H9 (cell line): ENCODE measurements at regions not wholly inside any gene's neighbourhood (a gene's known extent, or its start where the extent isn't known, plus 50 kb on each side); places are given as distances from the start of the nearest gene placed in this dataset.

Experiments
- DNase-seq: peaks from one replicate; pipeline ENCODE4 v3.0.0-alpha.2; 2017
- H2AFZ ChIP-seq: one replicate; pipeline ENCODE4 v1.6.1; 2013; ENCODE audit warnings: mild to moderate bottlenecking, low read length, control low read depth, moderate library complexity
- H2AK5ac ChIP-seq: 2 replicates; pipeline ENCODE4 v1.6.1; 2013; ENCODE audit warnings: low read length, control low read depth, mixed read lengths; ENCODE audit not compliant: insufficient read length
- H2BK120ac ChIP-seq: one replicate; pipeline ENCODE4 v1.6.1; 2013; ENCODE audit warnings: low read depth, mild to moderate bottlenecking, low read length, control low read depth, inconsistent platforms; ENCODE audit not compliant: poor library complexity, severe bottlenecking
- H2BK12ac ChIP-seq: 2 replicates; pipeline ENCODE4 v1.6.1; 2013; ENCODE audit warnings: low read length, control low read depth, mixed read lengths, low read depth; ENCODE audit not compliant: insufficient read length
- H2BK15ac ChIP-seq: 2 replicates; pipeline ENCODE4 v1.6.1; 2013; ENCODE audit warnings: low read depth, low read length, control low read depth
- H2BK20ac ChIP-seq: one replicate; pipeline ENCODE4 v1.6.1; 2013; ENCODE audit warnings: low read depth, mild to moderate bottlenecking, low read length, control low read depth, inconsistent platforms; ENCODE audit not compliant: poor library complexity, severe bottlenecking
- H2BK5ac ChIP-seq: 2 replicates; pipeline ENCODE4 v1.6.1; 2013; ENCODE audit warnings: low read length, control low read depth, mixed read lengths; ENCODE audit not compliant: insufficient read length
- H3K14ac ChIP-seq: 2 replicates; pipeline ENCODE4 v1.6.1; 2013; ENCODE audit warnings: low read length, control low read depth; ENCODE audit not compliant: insufficient read depth
- H3K18ac ChIP-seq: 2 replicates; pipeline ENCODE4 v1.6.1; 2013; ENCODE audit warnings: low read depth, mild to moderate bottlenecking, mixed read lengths, low read length, control low read depth; ENCODE audit not compliant: insufficient read length
- H3K23ac ChIP-seq: 2 replicates; pipeline ENCODE4 v1.6.1; 2013; ENCODE audit warnings: low read length, control low read depth, mixed read lengths, low read depth; ENCODE audit not compliant: insufficient read length
- H3K23me2 ChIP-seq: 2 replicates; pipeline ENCODE4 v1.6.1; 2013; ENCODE audit warnings: low read depth, mild to moderate bottlenecking, mixed read lengths, low read length, control low read depth; ENCODE audit not compliant: insufficient read length, poor library complexity, severe bottlenecking
- H3K27ac ChIP-seq: 2 replicates; pipeline ENCODE4 v1.5.1; 2013; ENCODE audit warnings: low read length, control low read depth, mixed read lengths, low read depth; ENCODE audit not compliant: insufficient read length
- H3K27me3 ChIP-seq: 2 replicates; pipeline ENCODE4 v1.6.1; 2013; ENCODE audit warnings: low read length, control low read depth, inconsistent platforms; ENCODE audit not compliant: insufficient read depth
- H3K4ac ChIP-seq: 2 replicates; pipeline ENCODE4 v1.6.1; 2013; ENCODE audit warnings: low read depth, mild to moderate bottlenecking, control low read depth, inconsistent platforms, low read length, moderate library complexity
- H3K4me1 ChIP-seq: 2 replicates; pipeline ENCODE4 v1.6.1; 2013; ENCODE audit warnings: low read length, control low read depth, inconsistent platforms; ENCODE audit not compliant: insufficient read depth
- H3K4me2 ChIP-seq: 2 replicates; pipeline ENCODE4 v1.6.1; 2013; ENCODE audit warnings: low read length, control low read depth, mixed read lengths; ENCODE audit not compliant: insufficient read length, insufficient read depth
- H3K56ac ChIP-seq: 2 replicates; pipeline ENCODE4 v1.6.1; 2013; ENCODE audit warnings: low read depth, mild to moderate bottlenecking, mixed read lengths, low read length, control low read depth; ENCODE audit not compliant: insufficient read length
- H3K79me1 ChIP-seq: 2 replicates; pipeline ENCODE4 v1.6.1; 2013; ENCODE audit warnings: low read depth, mild to moderate bottlenecking, moderate library complexity, low read length, control low read depth, inconsistent platforms; ENCODE audit not compliant: insufficient read depth, poor library complexity, severe bottlenecking
- H3K79me2 ChIP-seq: 2 replicates; pipeline ENCODE4 v1.6.1; 2013; ENCODE audit warnings: low read length, control low read depth, inconsistent platforms; ENCODE audit not compliant: insufficient read depth
- H3K9ac ChIP-seq: 2 replicates; pipeline ENCODE4 v1.6.1; 2013; ENCODE audit warnings: low read length, control low read depth, mixed read lengths; ENCODE audit not compliant: insufficient read length; ENCODE audit errors: extremely low read depth
- H3K9me3 ChIP-seq: one replicate; pipeline ENCODE4 v1.6.1; 2013; ENCODE audit warnings: low read depth, low read length, inconsistent platforms; ENCODE audit not compliant: control insufficient read depth
- H3T11ph ChIP-seq: one replicate; pipeline ENCODE4 v1.6.1; 2013; ENCODE audit warnings: mild to moderate bottlenecking, low read length, control low read depth, inconsistent platforms
- H4K20me1 ChIP-seq: one replicate; pipeline ENCODE4 v1.6.1; 2013; ENCODE audit not compliant: control insufficient read depth, insufficient read length, insufficient read depth
- H4K5ac ChIP-seq: 2 replicates; pipeline ENCODE4 v1.6.1; 2013; ENCODE audit warnings: low read depth, mild to moderate bottlenecking, mixed read lengths, low read length, control low read depth; ENCODE audit not compliant: insufficient read length
- H4K8ac ChIP-seq: replicated peaks from 2 replicates; pipeline ENCODE4 v1.6.1; 2013; ENCODE audit warnings: low read length, control low read depth, mixed read lengths, low read depth; ENCODE audit not compliant: insufficient read length
- H4K91ac ChIP-seq: 2 replicates; pipeline ENCODE4 v1.6.1; 2013; ENCODE audit warnings: low read depth, mild to moderate bottlenecking, moderate library complexity, mixed read lengths, low read length, control low read depth; ENCODE audit not compliant: insufficient read length
- H3K27ac Mint-ChIP-seq, 3 experiments: 2 replicates in 2 of 3; 3 replicates in 1 of 3; pipeline ENCODE4 v1.8.0; 2020 to 2021; ENCODE audit warnings: mixed read lengths in 3 of 3, mild to moderate bottlenecking in 1 of 3, moderate library complexity in 1 of 3
- H3K27me3 Mint-ChIP-seq: 2 replicates; pipeline ENCODE4 v1.8.0; 2021; ENCODE audit warnings: low read depth, mild to moderate bottlenecking, moderate library complexity, mixed read lengths
- H3K36me3 Mint-ChIP-seq, 3 experiments: 2 replicates in 2 of 3; 3 replicates in 1 of 3; pipeline ENCODE4 v1.8.0; 2020 to 2021; ENCODE audit warnings: low read depth in 3 of 3, mixed read lengths in 3 of 3; ENCODE audit not compliant: insufficient read depth in 1 of 3
- H3K4me1 Mint-ChIP-seq, 2 experiments: 2 replicates each; pipeline ENCODE4 v1.8.0; 2020; ENCODE audit warnings: mixed read lengths in 2 of 2
- H3K4me3 Mint-ChIP-seq, 2 experiments: 2 replicates in 1 of 2; 3 replicates in 1 of 2; pipeline ENCODE4 v1.8.0; 2020 to 2021; ENCODE audit warnings: mild to moderate bottlenecking in 2 of 2, mixed read lengths in 2 of 2, moderate library complexity in 1 of 2
- H3K9me3 Mint-ChIP-seq, 2 experiments: 2 replicates in 1 of 2; 3 replicates in 1 of 2; pipeline ENCODE4 v1.8.0; 2020; ENCODE audit warnings: mild to moderate bottlenecking in 2 of 2, mixed read lengths in 2 of 2, moderate library complexity in 1 of 2
- WGBS: extraction: QIAGEN DNeasy Blood & Tissue Kit; methylation state at CpG from one replicate; pipeline ENCODE4 v1.1.7; 2013; ENCODE audit warnings: missing lambda C conversion rate, low lambda C conversion rate, mixed read lengths; ENCODE audit not compliant: insufficient read length; ENCODE audit errors: extremely low coverage; 5-methylcytosine and 5-hydroxymethylcytosine counted together
- TF ChIP-seq, protein P1 (sequence below): fragments of 200-600 bp; sonication (generic); conservative IDR thresholded peaks from 3 replicates; pipeline ENCODE4 v1.8.0; 2021; ENCODE audit warnings: antibody characterized with exemption, mild to moderate bottlenecking

DNA sequence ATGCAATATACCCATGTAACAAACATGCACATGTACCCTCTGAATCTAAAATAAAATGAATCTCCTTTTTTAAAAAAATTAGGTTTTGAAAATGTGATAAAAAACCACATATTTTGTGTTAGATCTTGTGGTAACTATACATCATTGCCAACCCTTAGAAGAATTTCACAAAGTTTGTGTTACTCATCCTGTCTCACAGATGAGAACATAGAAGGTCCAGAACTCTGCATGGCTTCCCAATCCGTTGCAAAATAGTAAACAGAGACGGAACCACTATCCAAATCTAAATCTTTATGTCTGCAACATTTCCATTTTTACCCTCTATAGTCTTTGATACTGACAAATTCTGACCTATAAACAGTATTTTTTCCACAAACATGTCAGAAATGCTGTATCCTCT, 759.9 kb downstream of the KCNJ2 start:
- H3T11ph ChIP-seq = no peak overlapping the region
- Mint-ChIP-seq H3K9me3 (peaks cover 0 to 2% of the 10 kb centered on the region in 2 experiments; a peak in 1 of 5 replicates), H3K27me3 (no peaks in the 10 kb centered on the region), H3K27ac (no peak overlapping the region), H3K4me3 (no peak overlapping the region), H3K4me1 (no peaks in the 10 kb centered on the region), H3K36me3 (no peaks in the 10 kb centered on the region)
- WGBS = no CpG with 5 or more reads among the region's 2 CpGs
- no peaks in the 10 kb centered on the region for H3K23me2 ChIP-seq
- TF ChIP-seq, protein P1, sequence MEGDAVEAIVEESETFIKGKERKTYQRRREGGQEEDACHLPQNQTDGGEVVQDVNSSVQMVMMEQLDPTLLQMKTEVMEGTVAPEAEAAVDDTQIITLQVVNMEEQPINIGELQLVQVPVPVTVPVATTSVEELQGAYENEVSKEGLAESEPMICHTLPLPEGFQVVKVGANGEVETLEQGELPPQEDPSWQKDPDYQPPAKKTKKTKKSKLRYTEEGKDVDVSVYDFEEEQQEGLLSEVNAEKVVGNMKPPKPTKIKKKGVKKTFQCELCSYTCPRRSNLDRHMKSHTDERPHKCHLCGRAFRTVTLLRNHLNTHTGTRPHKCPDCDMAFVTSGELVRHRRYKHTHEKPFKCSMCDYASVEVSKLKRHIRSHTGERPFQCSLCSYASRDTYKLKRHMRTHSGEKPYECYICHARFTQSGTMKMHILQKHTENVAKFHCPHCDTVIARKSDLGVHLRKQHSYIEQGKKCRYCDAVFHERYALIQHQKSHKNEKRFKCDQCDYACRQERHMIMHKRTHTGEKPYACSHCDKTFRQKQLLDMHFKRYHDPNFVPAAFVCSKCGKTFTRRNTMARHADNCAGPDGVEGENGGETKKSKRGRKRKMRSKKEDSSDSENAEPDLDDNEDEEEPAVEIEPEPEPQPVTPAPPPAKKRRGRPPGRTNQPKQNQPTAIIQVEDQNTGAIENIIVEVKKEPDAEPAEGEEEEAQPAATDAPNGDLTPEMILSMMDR = no peak
- H2BK5ac ChIP-seq = no peak overlapping the region
- no peak overlapping the region for H3K4me2 ChIP-seq
- H2BK15ac ChIP-seq = no peak overlapping the region
- no peak overlapping the region for H4K8ac ChIP-seq
- no peak overlapping the region for H4K5ac ChIP-seq
- no peaks in the 10 kb centered on the region for H3K4me1 ChIP-seq
- no peaks in the 10 kb centered on the region for H3K79me1 ChIP-seq
- H3K56ac ChIP-seq = no peak overlapping the region
- H2BK120ac ChIP-seq = no peak overlapping the region
- H4K20me1 ChIP-seq = no peaks in the 10 kb centered on the region
- H2BK12ac ChIP-seq = no peak overlapping the region
- no peak overlapping the region for H3K9ac ChIP-seq
- H3K27ac ChIP-seq = no peak overlapping the region
- no peak for DNase-seq
- no peak overlapping the region for H3K14ac ChIP-seq
- H2AK5ac ChIP-seq = no peak overlapping the region
- no peak overlapping the region for H3K18ac ChIP-seq
- no peak overlapping the region for H2AFZ ChIP-seq
- H3K4ac ChIP-seq = no peak overlapping the region
- H4K91ac ChIP-seq = no peak overlapping the region
- no peaks in the 10 kb centered on the region for H3K9me3 ChIP-seq
- no peak overlapping the region for H3K23ac ChIP-seq
- H2BK20ac ChIP-seq = no peak overlapping the region
- no peaks in the 10 kb centered on the region for H3K79me2 ChIP-seq
- H3K27me3 ChIP-seq = no peaks in the 10 kb centered on the region
